MM.1S (cell line): ENCODE measurements at regions not wholly inside any gene's neighbourhood (a gene's known extent, or its start where the extent isn't known, plus 50 kb on each side); places are given as distances from the start of the nearest gene placed in this dataset.

Experiments used
- DNase-seq: peaks from one replicate; pipeline ENCODE4 v3.0.0-alpha.2; 2015
- H2AFZ ChIP-seq: fragments of 300-600 bp; sonication (generic); 2 replicates; pipeline ENCODE4 v1.6.0; 2016; ENCODE audit warnings: antibody characterized with exemption, low read length
- H3F3A ChIP-seq: fragments of 300-600 bp; sonication (generic); 2 replicates; pipeline ENCODE4 v1.6.1; 2016; ENCODE audit warnings: mild to moderate bottlenecking, antibody characterized with exemption, low read length, moderate library complexity, mixed read lengths; ENCODE audit not compliant: insufficient read depth
- H3K27ac ChIP-seq: fragments of 300-600 bp; sonication (generic); 2 replicates; pipeline ENCODE4 v1.5.1; 2016; ENCODE audit warnings: mild to moderate bottlenecking, low read length
- H3K27me3 ChIP-seq: fragments of 300-600 bp; sonication (generic); replicated peaks from 2 replicates; pipeline ENCODE4 v1.6.0; 2016; ENCODE audit warnings: low read length; ENCODE audit not compliant: insufficient read depth
- H3K36me3 ChIP-seq: fragments of 300-600 bp; sonication (generic); replicated peaks from 2 replicates; pipeline ENCODE4 v1.6.1; 2016; ENCODE audit warnings: mild to moderate bottlenecking, low read length, mixed read lengths; ENCODE audit not compliant: insufficient read depth
- H3K4me1 ChIP-seq: fragments of 300-600 bp; sonication (generic); 2 replicates; pipeline ENCODE4 v1.6.1; 2016; ENCODE audit warnings: low read length, mixed read lengths
- H3K4me2 ChIP-seq: fragments of 300-600 bp; sonication (generic); 2 replicates; pipeline ENCODE4 v1.6.0; 2016; ENCODE audit warnings: low read depth, low read length
- H3K4me3 ChIP-seq: fragments of 300-600 bp; sonication (generic); 2 replicates; pipeline ENCODE4 v1.5.1; 2016; ENCODE audit warnings: low read length, mixed read lengths
- H3K79me2 ChIP-seq: fragments of 300-600 bp; sonication (generic); 2 replicates; pipeline ENCODE4 v1.6.1; 2016; ENCODE audit warnings: mixed run types, low read length, mixed read lengths
- H3K9ac ChIP-seq: fragments of 300-600 bp; sonication (generic); 2 replicates; pipeline ENCODE4 v1.6.1; 2016; ENCODE audit warnings: low read length, mixed read lengths
- H3K9me2 ChIP-seq: fragments of 300-600 bp; sonication (generic); replicated peaks from 2 replicates; pipeline ENCODE4 v1.6.1; 2016; ENCODE audit warnings: mild to moderate bottlenecking, low read length, mixed read lengths; ENCODE audit not compliant: insufficient read depth
- H3K9me3 ChIP-seq: fragments of 300-600 bp; sonication (generic); replicated peaks from 2 replicates; pipeline ENCODE4 v1.6.1; 2016; ENCODE audit warnings: mild to moderate bottlenecking, low read length, mixed read lengths; ENCODE audit not compliant: insufficient read depth
- H4K20me1 ChIP-seq: fragments of 300-600 bp; sonication (generic); 2 replicates; pipeline ENCODE4 v1.6.1; 2016; ENCODE audit warnings: mild to moderate bottlenecking, low read length, moderate library complexity, mixed read lengths; ENCODE audit not compliant: insufficient read depth
- CTCF ChIP-seq: fragments of 300-600 bp; sonication (generic); IDR thresholded peaks from 2 replicates; pipeline ENCODE4 v1.5.1; 2016; ENCODE audit warnings: antibody characterized with exemption, low read length, mixed read lengths
- EZH2 ChIP-seq: fragments of 300-600 bp; sonication (generic); optimal IDR thresholded peaks from 2 replicates; pipeline ENCODE3; 2017; ENCODE audit warnings: low read depth, mild to moderate bottlenecking, antibody characterized with exemption, low read length, mixed read lengths
- EZH2phosphoT487 ChIP-seq: fragments of 300-600 bp; sonication (generic); IDR thresholded peaks from 2 replicates; pipeline ENCODE4 v1.6.1; 2018; ENCODE audit warnings: antibody characterized with exemption, low read length

GRCh38 chr2:144146876-144147275 is 373.0 kb downstream of the ZEB2 start:
- Histone ChIP-seq H3K9me2 (no peaks in the 10 kb centered on the region), H3K27ac (no peak overlapping the region), H3F3A (no peaks in the 10 kb centered on the region), H3K27me3 (no peaks in the 10 kb centered on the region), H4K20me1 (no peaks in the 10 kb centered on the region), H3K36me3 (no peaks in the 10 kb centered on the region), H3K9me3 (no peaks in the 10 kb centered on the region), H3K4me1 (no peaks in the 10 kb centered on the region), H3K79me2 (no peaks in the 10 kb centered on the region), H3K9ac (no peak overlapping the region), H2AFZ (no peak overlapping the region), H3K4me2 (no peak overlapping the region), H3K4me3 (no peak overlapping the region)
- DNase-seq: no peak
- TF ChIP-seq EZH2phosphoT487 (no peak), EZH2 (no peak), CTCF (no peak)

- TF ChIP-seq EZH2 (no peak), EZH2phosphoT487 (no peak), CTCF (no peak)
- H3K27me3 ChIP-seq: no peaks in the 10 kb centered on the region
- no peak overlapping the region for H2AFZ ChIP-seq
- no peaks in the 10 kb centered on the region for H3K79me2 ChIP-seq
- no peaks in the 10 kb centered on the region for H3K36me3 ChIP-seq
- H3K9me3 ChIP-seq: no peaks in the 10 kb centered on the region
- H3K9ac ChIP-seq: no peak overlapping the region
- H3F3A ChIP-seq: no peaks in the 10 kb centered on the region
- DNase-seq: no peak
- no peaks in the 10 kb centered on the region for H3K9me2 ChIP-seq
- no peak overlapping the region for H3K4me2 ChIP-seq
- no peak overlapping the region for H3K27ac ChIP-seq
- H4K20me1 ChIP-seq: no peaks in the 10 kb centered on the region
- no peaks in the 10 kb centered on the region for H3K4me1 ChIP-seq
- no peak overlapping the region for H3K4me3 ChIP-seq
Observed at GRCh38 chr2:144146076-144146475, 373.8 kb downstream of the ZEB2 start.

GRCh38 chr2:144143294-144144151 is 376.4 kb downstream of the ZEB2 start:
- Histone ChIP-seq H3K27me3 (no peaks in the 10 kb centered on the region), H3K4me3 (no peak overlapping the region), H3K79me2 (no peaks in the 10 kb centered on the region), H3K36me3 (no peaks in the 10 kb centered on the region), H4K20me1 (no peaks in the 10 kb centered on the region), H3K9ac (no peak overlapping the region), H3K9me2 (no peaks in the 10 kb centered on the region), H3K9me3 (no peaks in the 10 kb centered on the region), H3K27ac (no peak overlapping the region), H3F3A (no peaks in the 10 kb centered on the region), H2AFZ (no peak overlapping the region), H3K4me2 (no peak overlapping the region), H3K4me1 (no peaks in the 10 kb centered on the region)
- no peak for DNase-seq
- no peak for TF ChIP-seq EZH2

- H3F3A ChIP-seq: no peaks in the 10 kb centered on the region
- H3K9ac ChIP-seq: no peak overlapping the region
- TF ChIP-seq EZH2phosphoT487: no peak
- no peak for TF ChIP-seq EZH2
- no peak for TF ChIP-seq CTCF
- DNase-seq: no peak
- no peak overlapping the region for H3K4me2 ChIP-seq
- H3K9me2 ChIP-seq: no peaks in the 10 kb centered on the region
- no peaks in the 10 kb centered on the region for H3K9me3 ChIP-seq
- no peaks in the 10 kb centered on the region for H3K4me1 ChIP-seq
- no peak overlapping the region for H3K27ac ChIP-seq
- no peaks in the 10 kb centered on the region for H3K27me3 ChIP-seq
- no peak overlapping the region for H3K4me3 ChIP-seq
- no peaks in the 10 kb centered on the region for H4K20me1 ChIP-seq
- no peak overlapping the region for H2AFZ ChIP-seq
- H3K36me3 ChIP-seq: no peaks in the 10 kb centered on the region
- H3K79me2 ChIP-seq: no peaks in the 10 kb centered on the region
Observed at GRCh38 chr2:144140891-144141290, 379.0 kb downstream of the ZEB2 start.
